GM23248 (cell line): ENCODE measurements at regions not wholly inside any gene's neighbourhood (a gene's known extent, or its start where the extent isn't known, plus 50 kb on each side); places are given as distances from the start of the nearest gene placed in this dataset.

ENCODE experiments used
- EZH2 ChIP-seq: fragments of 200-600 bp; sonication (generic); IDR thresholded peaks from 2 replicates; pipeline ENCODE4 v1.6.1; 2018; ENCODE audit warnings: antibody characterized with exemption, mild to moderate bottlenecking; ENCODE audit not compliant: insufficient read depth, poor library complexity, severe bottlenecking
- EZH2phosphoT487 ChIP-seq: fragments of 200-600 bp; sonication (generic); IDR thresholded peaks from 2 replicates; pipeline ENCODE4 v1.6.1; 2018; ENCODE audit warnings: antibody characterized with exemption, moderate library complexity, mild to moderate bottlenecking, low read depth; ENCODE audit not compliant: insufficient read depth

DNA sequence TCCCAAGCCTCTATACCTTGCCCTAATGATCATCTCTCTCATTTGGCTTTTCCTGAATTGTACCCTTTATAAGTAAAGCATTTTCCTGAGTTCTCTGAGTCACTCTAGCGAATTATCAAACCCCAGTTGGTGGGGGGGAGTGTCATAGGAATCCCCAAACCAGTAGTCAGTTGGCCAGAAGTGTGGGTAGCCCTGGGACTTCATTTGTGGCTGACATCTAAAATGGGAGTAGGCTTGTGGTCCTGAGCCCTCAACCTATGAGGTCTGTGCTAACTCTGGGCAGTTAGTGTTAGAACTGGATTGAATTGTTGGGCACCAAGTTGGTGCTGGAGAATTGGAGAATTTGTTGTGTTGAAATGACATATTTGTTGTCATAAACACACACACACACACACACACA, 91.3 kb downstream of the BBS10 start:
- TF ChIP-seq EZH2phosphoT487 (no peak), EZH2 (no peak)
